Motor neuron (in vitro differentiated cells): ENCODE measurements at regions not wholly inside any gene's neighbourhood (a gene's known extent, or its start where the extent isn't known, plus 50 kb on each side); places are given as distances from the start of the nearest gene placed in this dataset.

Source experiments
- ATAC-seq, 8 experiments: fragments of 200-7000 bp; cut with Tn5 transposase; replicated peaks in 6 of 8; 2 replicates each; pipeline ENCODE4 v1.8.0; 2021; ENCODE audit warnings: mild to moderate bottlenecking in 8 of 8, moderate library complexity in 8 of 8
- H3K27ac ChIP-seq, 2 donors: fragments of 250-450 bp; sonication (Bioruptor Pico); 2 replicates each; pipeline ENCODE4 v1.9.0; 2021; ENCODE audit warnings: antibody characterized with exemption in 2 of 2, mild to moderate bottlenecking in 2 of 2, moderate library complexity in 1 of 2
- H3K4me1 ChIP-seq, 2 donors: fragments of 250-450 bp; sonication (Bioruptor Pico); replicated peaks in 1 of 2; 2 replicates each; pipeline ENCODE4 v1.6.1; 2021; ENCODE audit warnings: antibody characterized with exemption in 2 of 2, mild to moderate bottlenecking in 2 of 2, moderate library complexity in 1 of 2
- H3K4me3 ChIP-seq, 5 donors: fragments of 250-450 bp; sonication (Bioruptor Pico); 2 replicates each; pipeline ENCODE4 v1.9.0; 2021; ENCODE audit warnings: antibody characterized with exemption in 5 of 5, mild to moderate bottlenecking in 5 of 5, moderate library complexity in 4 of 5
- WGBS, 10 experiments: fragments of 450-650 bp; shearing (Covaris generic); methylation state at CpG; one replicate each; pipeline ENCODE4 v1.0.0; 2022; 5-methylcytosine and 5-hydroxymethylcytosine counted together
- in situ Hi-C, 9 experiments: fragments of 400-800 bp; cut with MboI; loops; one replicate each; pipeline ENCODE4 v1.15.0; 2021; ENCODE audit warnings: low sequenced_read_pairs in 9 of 9, low pct_unique_long_range_greater_than_20kb in 2 of 9; ENCODE audit not compliant: unreplicated experiment in 9 of 9

DNA sequence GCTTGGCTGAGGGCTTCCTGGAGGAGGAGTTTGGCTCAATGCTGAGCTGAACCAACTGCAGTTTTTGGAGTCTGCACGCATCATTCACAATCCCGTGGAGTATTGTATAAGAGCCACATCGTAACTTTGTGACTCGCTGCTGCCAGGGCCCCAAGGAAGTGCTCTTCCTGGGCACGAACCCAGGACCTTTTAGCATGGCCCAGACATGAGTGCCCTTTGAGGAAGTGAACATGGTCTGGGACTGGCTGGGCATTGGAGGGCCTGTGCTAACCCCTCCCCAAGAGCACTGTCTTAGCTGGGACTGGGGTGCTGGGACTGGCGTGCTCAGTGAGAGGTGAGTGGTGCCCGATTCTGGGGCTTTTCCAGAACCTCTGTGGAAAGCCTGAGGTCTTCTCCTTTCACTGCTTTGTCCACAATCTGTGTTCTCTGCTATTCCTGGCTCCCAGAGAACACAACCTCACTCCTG lies 88.6 kb downstream of the LIPG start:
- H3K27ac ChIP-seq, result no peak overlapping the region
- 92 to 97% methylated on average over 5 of the region's 7 CpGs; no CpG with 5 or more reads in 8 of the 10 experiments for WGBS, 10 experiments
- in situ Hi-C loops, result no loop called here
- ATAC-seq, result no peak
- H3K4me3 ChIP-seq, result no peak overlapping the region
- peaks cover 11 to 16% of the 10 kb centered on the region in 2 donors for H3K4me1 ChIP-seq

GRCh38 chr18:49648811-49649210 lies 87.0 kb downstream of the LIPG start:
- H3K27ac ChIP-seq, result peak overlapping the region in 1 of 2 donors; percentile 57
- peaks cover 11 to 16% of the 10 kb centered on the region in 2 donors for H3K4me1 ChIP-seq
- WGBS, 10 experiments, result 33 to 100% (median 64%) methylated on average over 1 to 3 of the region's 3 CpGs; no CpG with 5 or more reads in 2 of the 10 experiments
- no peak overlapping the region for H3K4me3 ChIP-seq
- in situ Hi-C loops, result no loop called here
- peak in 1 of 8 experiments; percentile 29 for ATAC-seq
